Keratinocyte (primary cell): ENCODE measurements at regions not wholly inside any gene's neighbourhood (a gene's known extent, or its start where the extent isn't known, plus 50 kb on each side); places are given as distances from the start of the nearest gene placed in this dataset.

Source experiments
- DNase-seq: peaks from one replicate; pipeline ENCODE4 v3.0.0-alpha.2; 2011; ENCODE audit warnings: low read depth, missing footprints, low spot score
- FAIRE-seq: peaks from 2 replicates; lab custom pipeline; 2011; peaks lifted over from hg19 to GRCh38; lab: Jason Lieb, UNC
- H2AFZ ChIP-seq: 2 replicates; pipeline ENCODE4 v1.6.0; 2012; ENCODE audit warnings: low read length, control low read depth, inconsistent platforms; ENCODE audit not compliant: control insufficient read depth
- H3K27ac ChIP-seq: 2 replicates; pipeline ENCODE4 v1.5.1; 2011; ENCODE audit warnings: low read length; ENCODE audit not compliant: control insufficient read depth, insufficient read depth
- H3K27me3 ChIP-seq: 3 replicates; pipeline ENCODE4 v1.6.0; 2011; ENCODE audit warnings: low read length; ENCODE audit not compliant: control insufficient read depth, insufficient read depth; ENCODE audit errors: extremely low read depth
- H3K36me3 ChIP-seq, 2 experiments: 2 replicates in 1 of 2; 3 replicates in 1 of 2; pipeline ENCODE4 v1.5.1; 2011; ENCODE audit warnings: low read length in 2 of 2, mild to moderate bottlenecking in 1 of 2; ENCODE audit not compliant: control insufficient read depth in 2 of 2, insufficient read depth in 2 of 2; ENCODE audit errors: extremely low read depth in 1 of 2
- H3K4me1 ChIP-seq: 3 replicates; pipeline ENCODE4 v1.5.1; 2011; ENCODE audit warnings: low read length; ENCODE audit not compliant: control insufficient read depth, insufficient read depth; ENCODE audit errors: extremely low read depth
- H3K4me2 ChIP-seq: 3 replicates; pipeline ENCODE4 v1.6.0; 2011; ENCODE audit warnings: low read depth, low read length; ENCODE audit not compliant: control insufficient read depth, insufficient read depth; ENCODE audit errors: extremely low read depth
- H3K4me3 ChIP-seq, 3 experiments: fragments of 200-600 bp in 1 of 3; sonication (generic) in 1 of 3; 2 replicates in 2 of 3; 3 replicates in 1 of 3; pipeline ENCODE4 v1.5.1; 2011 to 2016; ENCODE audit warnings: low read length in 3 of 3, mild to moderate bottlenecking in 3 of 3, control low read depth in 2 of 3, inconsistent platforms in 1 of 3, low read depth in 1 of 3, mixed read lengths in 1 of 3, mixed run types in 1 of 3, moderate library complexity in 1 of 3; ENCODE audit not compliant: control insufficient read depth in 2 of 3, insufficient read depth in 2 of 3; ENCODE audit errors: extremely low read depth in 1 of 3
- H3K79me2 ChIP-seq: 2 replicates; pipeline ENCODE4 v1.6.0; 2012; ENCODE audit warnings: low read length; ENCODE audit not compliant: control insufficient read depth, insufficient read depth
- H3K9ac ChIP-seq: 3 replicates; pipeline ENCODE4 v1.6.0; 2011; ENCODE audit warnings: low read length; ENCODE audit not compliant: control insufficient read depth, insufficient read depth; ENCODE audit errors: extremely low read depth
- H3K9me1 ChIP-seq: 3 replicates; pipeline ENCODE4 v1.6.0; 2011; ENCODE audit warnings: low read length; ENCODE audit not compliant: control insufficient read depth, insufficient read depth; ENCODE audit errors: extremely low read depth
- H3K9me3 ChIP-seq: 2 replicates; pipeline ENCODE4 v1.5.1; 2012; ENCODE audit warnings: low read depth, low read length; ENCODE audit not compliant: control insufficient read depth
- H4K20me1 ChIP-seq: 3 replicates; pipeline ENCODE4 v1.6.0; 2011; ENCODE audit warnings: low read length; ENCODE audit not compliant: control insufficient read depth, insufficient read depth; ENCODE audit errors: extremely low read depth
- CTCF ChIP-seq, 3 experiments: IDR thresholded peaks in 1 of 3; conservative IDR thresholded peaks in 1 of 3; optimal IDR thresholded peaks in 1 of 3; 2 replicates in 2 of 3; 3 replicates in 1 of 3; pipeline versions ENCODE3 to v1.5.1; 2011; ENCODE audit warnings: low read length in 3 of 3, mild to moderate bottlenecking in 3 of 3, moderate library complexity in 2 of 3, control low read depth in 1 of 3, inconsistent platforms in 1 of 3; ENCODE audit not compliant: insufficient read depth in 2 of 3; ENCODE audit errors: extremely low read depth in 1 of 3
- EZH2 ChIP-seq: IDR thresholded peaks from one replicate; pipeline ENCODE4 v1.6.1; 2012; ENCODE audit warnings: inconsistent platforms, mild to moderate bottlenecking, low read length, moderate library complexity
- dilution Hi-C: fragments of 300-500 bp; cut with MboI; formaldehyde crosslinking; loops from one replicate; pipeline ENCODE4 v1.7.0; 2020; ENCODE audit warnings: low sequenced_read_pairs; ENCODE audit not compliant: extremely low pct_ligation_motif_present

GRCh38 chr2:175463589-175464310 lies 282.2 kb upstream of the ATP5MC3 start:
- H3K4me2 ChIP-seq = no peak overlapping the region
- no peaks in the 10 kb centered on the region for H3K36me3 ChIP-seq
- no peak overlapping the region for H3K27ac ChIP-seq
- no peak overlapping the region for H3K4me3 ChIP-seq
- no peaks in the 10 kb centered on the region for H3K9me3 ChIP-seq
- no peaks in the 10 kb centered on the region for H3K9me1 ChIP-seq
- no peak overlapping the region for H2AFZ ChIP-seq
- TF ChIP-seq EZH2 (no peak), CTCF (optimal IDR thresholded peaks at IDR 0.05 in 1 of 3, IDR thresholded peaks at IDR 0.05 in 1 of 3, conservative IDR thresholded peaks at IDR 0.05 in 1 of 3; ENCODE audit: extremely low read depth in 1 of 3, insufficient read depth in 2 of 3, low read length in 3 of 3) (no peak)
- H3K27me3 ChIP-seq = no peaks in the 10 kb centered on the region
- DNase-seq = no peak
- dilution Hi-C loops = no loop called here
- no peak overlapping the region for H3K9ac ChIP-seq
- no peaks in the 10 kb centered on the region for H3K4me1 ChIP-seq
- no peaks in the 10 kb centered on the region for H4K20me1 ChIP-seq
- no peak for FAIRE-seq
- no peaks in the 10 kb centered on the region for H3K79me2 ChIP-seq

GRCh38 chr2:175463169-175463568 lies 281.7 kb upstream of the ATP5MC3 start:
- no peak overlapping the region for H3K4me3 ChIP-seq
- no peaks in the 10 kb centered on the region for H3K9me3 ChIP-seq
- FAIRE-seq = no peak
- H3K9ac ChIP-seq = no peak overlapping the region
- dilution Hi-C loops = no loop called here
- no peaks in the 10 kb centered on the region for H3K79me2 ChIP-seq
- H3K27me3 ChIP-seq = no peaks in the 10 kb centered on the region
- H4K20me1 ChIP-seq = no peaks in the 10 kb centered on the region
- H3K4me1 ChIP-seq = no peaks in the 10 kb centered on the region
- TF ChIP-seq EZH2 = no peak
- no peak for TF ChIP-seq CTCF (optimal IDR thresholded peaks at IDR 0.05 in 1 of 3, IDR thresholded peaks at IDR 0.05 in 1 of 3, conservative IDR thresholded peaks at IDR 0.05 in 1 of 3; ENCODE audit: extremely low read depth in 1 of 3, insufficient read depth in 2 of 3, low read length in 3 of 3)
- H3K4me2 ChIP-seq = no peak overlapping the region
- DNase-seq = no peak
- no peak overlapping the region for H2AFZ ChIP-seq
- no peaks in the 10 kb centered on the region for H3K9me1 ChIP-seq
- H3K36me3 ChIP-seq = no peaks in the 10 kb centered on the region
- H3K27ac ChIP-seq = no peak overlapping the region
